Loucy (cell line): ENCODE measurements at regions not wholly inside any gene's neighbourhood (a gene's known extent, or its start where the extent isn't known, plus 50 kb on each side); places are given as distances from the start of the nearest gene placed in this dataset.
"Not testable (repeated sequence)": the region's sequence is repeated elsewhere in the genome, so short reads cannot be mapped to it uniquely, and the experiment has no call there.

Source experiments
- H2AFZ ChIP-seq: fragments of 200-600 bp; sonication (generic); 2 replicates; pipeline ENCODE4 v1.6.0; 2016; ENCODE audit warnings: antibody characterized with exemption, mild to moderate bottlenecking, low read length, moderate library complexity
- H3F3A ChIP-seq: fragments of 200-600 bp; 2 replicates; pipeline ENCODE4 v1.6.0; 2016; ENCODE audit warnings: antibody characterized with exemption, low read depth, mild to moderate bottlenecking
- H3K27me3 ChIP-seq: fragments of 200-600 bp; sonication (generic); 2 replicates; pipeline ENCODE4 v1.6.1; 2014; ENCODE audit warnings: low read length, mild to moderate bottlenecking; ENCODE audit not compliant: insufficient read depth, poor library complexity, severe bottlenecking
- H3K36me3 ChIP-seq: fragments of 200-600 bp; sonication (generic); 2 replicates; pipeline ENCODE4 v1.6.1; 2016; ENCODE audit warnings: low read length; ENCODE audit not compliant: insufficient read depth
- H3K4me1 ChIP-seq: fragments of 200-600 bp; sonication (generic); 2 replicates; pipeline ENCODE4 v1.5.1; 2014; ENCODE audit warnings: low read length, mild to moderate bottlenecking; ENCODE audit not compliant: insufficient read depth, poor library complexity, severe bottlenecking
- H3K4me2 ChIP-seq: fragments of 200-600 bp; sonication (generic); 2 replicates; pipeline ENCODE4 v1.6.0; 2014; ENCODE audit warnings: antibody characterized with exemption, low read length, low read depth, mild to moderate bottlenecking; ENCODE audit not compliant: poor library complexity, severe bottlenecking
- H3K4me3 ChIP-seq: fragments of 200-600 bp; sonication (generic); 2 replicates; pipeline ENCODE4 v1.5.1; 2014; ENCODE audit warnings: low read length, mild to moderate bottlenecking, mixed read lengths; ENCODE audit not compliant: poor library complexity, severe bottlenecking
- H3K79me2 ChIP-seq: fragments of 200-600 bp; sonication (generic); 2 replicates; pipeline ENCODE4 v1.6.1; 2014; ENCODE audit warnings: low read length; ENCODE audit not compliant: insufficient read depth
- H3K9ac ChIP-seq: fragments of 200-600 bp; sonication (generic); 2 replicates; pipeline ENCODE4 v1.6.0; 2014; ENCODE audit warnings: mild to moderate bottlenecking, low read depth, low read length, moderate library complexity; ENCODE audit not compliant: poor library complexity, severe bottlenecking
- H3K9me2 ChIP-seq: fragments of 200-600 bp; sonication (generic); replicated peaks from 2 replicates; pipeline ENCODE4 v1.6.1; 2016; ENCODE audit warnings: low read depth, low read length, mixed read lengths
- H3K9me3 ChIP-seq: fragments of 200-600 bp; sonication (generic); 2 replicates; pipeline ENCODE4 v1.6.1; 2014; ENCODE audit warnings: mild to moderate bottlenecking, antibody characterized with exemption, low read length, low read depth; ENCODE audit not compliant: insufficient read depth
- H4K20me1 ChIP-seq: fragments of 200-600 bp; sonication (generic); 2 replicates; pipeline ENCODE4 v1.6.0; 2014; ENCODE audit warnings: antibody characterized with exemption, low read length, mild to moderate bottlenecking; ENCODE audit not compliant: insufficient read depth, poor library complexity, severe bottlenecking
- EZH2phosphoT487 ChIP-seq: fragments of 200-600 bp; IDR thresholded peaks from 2 replicates; pipeline ENCODE4 v1.6.1; 2018; ENCODE audit warnings: antibody characterized with exemption, mild to moderate bottlenecking, moderate library complexity, borderline replicate concordance
- TF ChIP-seq, protein P1 (sequence below): fragments of 200-600 bp; sonication (generic); conservative IDR thresholded peaks from 2 replicates; pipeline ENCODE4 v1.5.1; 2014; ENCODE audit warnings: mild to moderate bottlenecking, antibody characterized with exemption, low read length

DNA sequence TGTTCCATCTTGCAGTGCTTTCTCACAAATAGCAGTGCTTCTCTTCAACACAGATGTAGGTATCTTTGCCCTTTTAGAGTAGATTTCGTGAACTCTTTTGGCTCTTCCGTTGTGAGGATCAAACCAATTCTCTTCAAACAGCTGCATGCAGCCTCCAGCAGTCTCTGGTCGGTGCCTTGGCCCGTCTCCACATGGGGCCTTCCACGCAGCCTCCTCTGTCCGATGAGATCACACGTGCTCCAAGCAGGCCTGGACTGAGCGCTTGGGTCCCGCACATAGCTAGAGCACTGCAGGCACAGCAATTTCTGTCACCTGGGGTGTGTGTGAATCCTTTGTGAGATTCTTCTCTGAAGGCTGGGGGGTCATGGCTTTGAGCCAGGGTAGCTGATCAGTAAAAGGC is 82.8 kb upstream of the KCNE2 start:
- Histone ChIP-seq H3F3A (no peaks in the 10 kb centered on the region), H3K27me3 (no peaks in the 10 kb centered on the region), H3K9me3 (no peaks in the 10 kb centered on the region), H2AFZ (no peak overlapping the region), H3K4me2 (no peak overlapping the region), H3K4me3 (no peak overlapping the region), H3K36me3 (no peaks in the 10 kb centered on the region), H3K9ac (no peak overlapping the region), H3K4me1 (no peaks in the 10 kb centered on the region), H4K20me1 (no peaks in the 10 kb centered on the region), H3K9me2 (no peaks in the 10 kb centered on the region), H3K79me2 (no peaks in the 10 kb centered on the region)
- no peak for TF ChIP-seq EZH2phosphoT487
- TF ChIP-seq, protein P1, sequence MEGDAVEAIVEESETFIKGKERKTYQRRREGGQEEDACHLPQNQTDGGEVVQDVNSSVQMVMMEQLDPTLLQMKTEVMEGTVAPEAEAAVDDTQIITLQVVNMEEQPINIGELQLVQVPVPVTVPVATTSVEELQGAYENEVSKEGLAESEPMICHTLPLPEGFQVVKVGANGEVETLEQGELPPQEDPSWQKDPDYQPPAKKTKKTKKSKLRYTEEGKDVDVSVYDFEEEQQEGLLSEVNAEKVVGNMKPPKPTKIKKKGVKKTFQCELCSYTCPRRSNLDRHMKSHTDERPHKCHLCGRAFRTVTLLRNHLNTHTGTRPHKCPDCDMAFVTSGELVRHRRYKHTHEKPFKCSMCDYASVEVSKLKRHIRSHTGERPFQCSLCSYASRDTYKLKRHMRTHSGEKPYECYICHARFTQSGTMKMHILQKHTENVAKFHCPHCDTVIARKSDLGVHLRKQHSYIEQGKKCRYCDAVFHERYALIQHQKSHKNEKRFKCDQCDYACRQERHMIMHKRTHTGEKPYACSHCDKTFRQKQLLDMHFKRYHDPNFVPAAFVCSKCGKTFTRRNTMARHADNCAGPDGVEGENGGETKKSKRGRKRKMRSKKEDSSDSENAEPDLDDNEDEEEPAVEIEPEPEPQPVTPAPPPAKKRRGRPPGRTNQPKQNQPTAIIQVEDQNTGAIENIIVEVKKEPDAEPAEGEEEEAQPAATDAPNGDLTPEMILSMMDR, result no peak

DNA sequence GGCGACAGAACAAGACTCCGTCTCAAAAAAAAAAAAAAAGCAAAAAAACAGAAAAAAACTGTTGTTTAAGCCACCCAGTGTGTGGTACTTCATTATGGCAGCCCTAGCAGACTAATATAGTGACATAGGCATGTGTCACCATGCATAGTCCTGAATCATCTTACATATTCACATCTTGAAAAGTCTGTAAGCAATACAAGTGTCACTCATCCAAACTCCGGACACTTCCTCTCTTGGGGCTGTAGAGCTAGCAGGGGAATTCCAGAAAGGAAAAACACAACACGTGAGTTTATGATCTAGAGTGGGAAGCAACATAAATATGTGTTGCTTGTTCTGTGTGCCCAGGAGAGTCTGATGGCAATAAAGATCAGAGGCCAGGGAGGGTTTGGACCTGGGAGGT is 81.6 kb upstream of the KCNE2 start:
- Histone ChIP-seq H3K9ac (no peak overlapping the region), H3K4me1 (no peaks in the 10 kb centered on the region), H3K36me3 (no peaks in the 10 kb centered on the region), H3K9me3 (no peaks in the 10 kb centered on the region), H2AFZ (no peak overlapping the region), H4K20me1 (no peaks in the 10 kb centered on the region), H3K9me2 (no peaks in the 10 kb centered on the region), H3K79me2 (no peaks in the 10 kb centered on the region), H3F3A (no peaks in the 10 kb centered on the region), H3K4me3 (no peak overlapping the region), H3K27me3 (no peaks in the 10 kb centered on the region), H3K4me2 (no peak overlapping the region)
- TF ChIP-seq, protein P1, result no peak
- no peak for TF ChIP-seq EZH2phosphoT487

DNA sequence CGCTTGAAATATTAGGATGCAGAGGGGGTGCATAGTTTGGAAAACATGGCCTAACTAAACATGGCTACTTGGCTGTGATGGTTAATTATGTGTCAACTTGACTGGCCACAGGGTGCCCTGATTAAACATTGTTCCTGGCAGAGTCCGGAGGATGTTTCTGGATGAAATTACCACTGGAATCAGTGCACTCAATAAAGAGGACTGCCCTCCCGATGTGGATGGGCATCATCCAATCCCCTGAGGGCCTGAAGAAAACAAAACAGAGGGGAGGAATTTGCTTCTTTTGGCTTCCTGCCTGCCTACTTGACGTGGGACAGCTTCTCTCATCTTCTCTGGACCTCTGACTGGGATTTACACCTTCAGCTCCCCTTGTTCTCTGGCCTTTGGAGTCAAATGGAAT is 79.1 kb upstream of the KCNE2 start:
- Histone ChIP-seq H3K9ac (no peak overlapping the region), H3K4me3 (no peak overlapping the region), H3F3A (no peaks in the 10 kb centered on the region), H3K27me3 (no peaks in the 10 kb centered on the region), H3K36me3 (no peaks in the 10 kb centered on the region), H2AFZ (no peak overlapping the region), H3K4me2 (no peak overlapping the region), H3K4me1 (no peaks in the 10 kb centered on the region), H4K20me1 (no peaks in the 10 kb centered on the region), H3K79me2 (no peaks in the 10 kb centered on the region), H3K9me2 (no peaks in the 10 kb centered on the region), H3K9me3 (no peaks in the 10 kb centered on the region; the same call in 1 of the 2 replicates)
- TF ChIP-seq, protein P1, result no peak
- TF ChIP-seq EZH2phosphoT487, result no peak

DNA sequence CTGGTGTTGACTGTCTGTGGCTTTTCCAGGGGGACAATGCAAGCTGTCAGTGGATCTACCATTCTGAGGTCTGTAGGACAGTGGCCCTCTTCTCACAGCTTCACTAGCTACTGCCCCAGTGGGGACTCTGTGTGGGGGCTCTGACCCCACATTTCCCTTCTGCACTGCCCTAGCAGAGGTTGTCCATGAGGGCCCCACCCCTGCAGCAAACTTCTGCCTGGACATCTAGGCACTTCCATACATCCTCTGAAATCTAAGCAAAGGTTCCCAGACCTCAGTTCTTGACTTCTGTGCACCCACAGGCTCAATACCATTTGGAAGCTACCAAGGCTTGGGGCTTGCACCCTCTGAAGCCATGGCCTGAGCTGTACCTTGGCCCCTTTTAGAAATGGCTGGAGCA is 75.8 kb upstream of the KCNE2 start:
- H3K79me2 ChIP-seq, H3K4me1 ChIP-seq, H3K27me3 ChIP-seq, H3K36me3 ChIP-seq, H4K20me1 ChIP-seq, H3K4me3 ChIP-seq, H3K4me2 ChIP-seq, H2AFZ ChIP-seq, H3K9ac ChIP-seq, H3F3A ChIP-seq, H3K9me3 ChIP-seq, H3K9me2 ChIP-seq: not testable (repeated sequence)
